ENCODE measurements at regions not wholly inside any gene's neighbourhood (a gene's known extent, or its start where the extent isn't known, plus 50 kb on each side); places are given as distances from the start of the nearest gene placed in this dataset.

DNA sequence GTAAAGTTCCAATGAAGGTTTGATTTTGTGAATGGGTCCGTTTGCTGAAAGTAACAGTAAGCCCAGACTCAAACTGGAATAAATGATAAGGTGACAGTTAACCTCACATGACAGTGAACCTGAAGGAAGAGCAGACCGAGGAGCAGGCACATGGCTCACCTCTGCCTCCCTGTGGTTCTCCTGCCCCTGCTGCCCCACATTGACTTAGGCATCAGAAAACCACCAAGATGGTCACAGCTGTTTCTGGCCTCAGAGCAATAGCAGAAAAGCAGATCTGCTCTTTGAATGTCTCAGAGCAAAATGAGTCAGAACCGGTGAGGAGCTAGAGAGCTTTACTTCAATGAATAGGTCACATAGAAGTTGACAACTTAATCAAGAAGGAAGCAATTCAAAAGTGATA lies 487.6 kb downstream of the METTL4 start:
- Histone ChIP-seq H3K9ac (ENCODE audit: low read length in 3 of 3) (no peak overlapping the region), H3K27me3 (ENCODE audit: control insufficient read depth, insufficient read depth, low read length) (no peaks in the 10 kb centered on the region), H3K9me3 (ENCODE audit: control insufficient read depth in 2 of 3, insufficient read depth in 1 of 3, low read length in 3 of 3) (no peaks in the 10 kb centered on the region), H3K4me3 (ENCODE audit: low read length in 3 of 3) (no peak overlapping the region), H3K4me1 (ENCODE audit: control insufficient read depth in 2 of 3, insufficient read depth in 2 of 3, low read depth in 1 of 3, low read length in 3 of 3) (no peaks in the 10 kb centered on the region), H3K27ac (ENCODE audit: low read depth in 2 of 2, low read length in 2 of 2) (no peak overlapping the region), H3K36me3 (ENCODE audit: control insufficient read depth in 2 of 3, insufficient read depth in 3 of 3, low read length in 3 of 3) (no peaks in the 10 kb centered on the region)
- intact Hi-C loops (cut with DNase I): no loop called here
- DNase-seq: no peak
- FAIRE-seq: no peak
- TF ChIP-seq, protein P1, sequence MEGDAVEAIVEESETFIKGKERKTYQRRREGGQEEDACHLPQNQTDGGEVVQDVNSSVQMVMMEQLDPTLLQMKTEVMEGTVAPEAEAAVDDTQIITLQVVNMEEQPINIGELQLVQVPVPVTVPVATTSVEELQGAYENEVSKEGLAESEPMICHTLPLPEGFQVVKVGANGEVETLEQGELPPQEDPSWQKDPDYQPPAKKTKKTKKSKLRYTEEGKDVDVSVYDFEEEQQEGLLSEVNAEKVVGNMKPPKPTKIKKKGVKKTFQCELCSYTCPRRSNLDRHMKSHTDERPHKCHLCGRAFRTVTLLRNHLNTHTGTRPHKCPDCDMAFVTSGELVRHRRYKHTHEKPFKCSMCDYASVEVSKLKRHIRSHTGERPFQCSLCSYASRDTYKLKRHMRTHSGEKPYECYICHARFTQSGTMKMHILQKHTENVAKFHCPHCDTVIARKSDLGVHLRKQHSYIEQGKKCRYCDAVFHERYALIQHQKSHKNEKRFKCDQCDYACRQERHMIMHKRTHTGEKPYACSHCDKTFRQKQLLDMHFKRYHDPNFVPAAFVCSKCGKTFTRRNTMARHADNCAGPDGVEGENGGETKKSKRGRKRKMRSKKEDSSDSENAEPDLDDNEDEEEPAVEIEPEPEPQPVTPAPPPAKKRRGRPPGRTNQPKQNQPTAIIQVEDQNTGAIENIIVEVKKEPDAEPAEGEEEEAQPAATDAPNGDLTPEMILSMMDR (IDR thresholded peaks at IDR 0.05; ENCODE audit: borderline replicate concordance, extremely low read depth, insufficient read depth): peak; percentile 38

DNA sequence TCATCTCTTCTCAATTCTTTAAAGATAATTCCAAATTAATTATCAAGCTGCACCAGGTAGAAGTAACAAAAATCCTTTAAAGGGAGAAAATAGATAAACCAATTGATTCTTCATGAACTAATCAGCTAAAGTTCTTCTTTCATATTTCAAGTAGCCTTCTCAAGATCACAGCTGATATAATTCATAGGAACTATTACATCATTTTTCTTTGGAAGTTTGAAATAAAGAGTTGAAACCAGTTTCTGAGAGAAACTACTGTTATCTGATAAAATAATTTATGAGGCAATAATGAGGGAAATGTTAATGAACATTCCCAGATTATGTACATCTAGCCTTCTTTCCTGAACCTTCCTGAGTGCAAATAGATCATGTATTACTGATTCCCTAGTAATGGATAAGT lies 484.9 kb downstream of the METTL4 start:
- no peak overlapping the region for H3K9ac ChIP-seq (ENCODE audit: low read length in 3 of 3)
- intact Hi-C loops (cut with DNase I): no loop called here
- no peaks in the 10 kb centered on the region for H3K4me1 ChIP-seq (ENCODE audit: control insufficient read depth in 2 of 3, insufficient read depth in 2 of 3, low read depth in 1 of 3, low read length in 3 of 3)
- no peaks in the 10 kb centered on the region for H3K9me3 ChIP-seq (ENCODE audit: control insufficient read depth in 2 of 3, insufficient read depth in 1 of 3, low read length in 3 of 3)
- no peaks in the 10 kb centered on the region for H3K36me3 ChIP-seq (ENCODE audit: control insufficient read depth in 2 of 3, insufficient read depth in 3 of 3, low read length in 3 of 3)
- H3K27ac ChIP-seq (ENCODE audit: low read depth in 2 of 2, low read length in 2 of 2): no peak overlapping the region
- no peak overlapping the region for H3K4me3 ChIP-seq (ENCODE audit: low read length in 3 of 3)
- DNase-seq (no peak), FAIRE-seq (no peak)
- TF ChIP-seq, protein P1 (IDR thresholded peaks at IDR 0.05; ENCODE audit: borderline replicate concordance, extremely low read depth, insufficient read depth): no peak
- H3K27me3 ChIP-seq (ENCODE audit: control insufficient read depth, insufficient read depth, low read length): no peaks in the 10 kb centered on the region

DNA sequence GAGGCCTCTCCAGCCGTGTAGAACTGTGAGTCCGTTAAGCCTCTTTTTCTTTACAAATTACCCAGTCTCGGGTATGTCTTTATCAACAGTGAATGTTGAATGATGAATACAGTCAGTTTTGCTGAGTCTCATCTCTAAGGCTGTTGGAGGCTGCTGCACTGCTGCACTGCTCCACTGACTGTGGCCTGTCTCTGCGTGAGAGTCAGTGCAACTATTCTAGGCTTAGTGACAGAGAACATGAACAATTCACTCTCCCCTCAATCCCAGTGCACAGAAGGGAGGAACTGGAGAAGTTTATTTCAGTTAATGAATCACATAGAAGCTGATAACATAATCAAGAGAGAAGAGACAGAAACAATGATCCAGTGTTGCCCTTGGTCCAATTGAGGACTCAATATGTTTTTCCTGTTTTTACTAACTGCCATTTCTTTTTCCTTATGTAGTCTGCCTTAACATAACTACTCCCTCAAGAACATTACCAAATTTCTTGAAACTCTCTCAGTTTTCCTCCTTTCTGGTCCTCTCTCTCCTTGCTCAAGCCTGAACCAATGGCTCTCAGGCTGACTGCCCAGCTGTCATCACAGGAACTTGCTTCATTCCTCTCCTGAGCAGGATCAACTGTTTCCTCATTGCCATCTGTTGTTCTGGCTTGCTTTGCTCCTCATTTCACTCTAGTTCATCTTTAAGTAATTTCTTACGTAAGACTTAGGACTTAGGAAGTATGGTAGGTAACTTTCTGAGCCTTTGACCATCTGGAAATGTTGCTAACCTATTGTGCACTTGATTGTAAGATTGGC lies 483.2 kb downstream of the METTL4 start:
- FAIRE-seq (no peak), DNase-seq (peak in 1 of 5 donors; percentile 19)
- Histone ChIP-seq H3K4me1 (ENCODE audit: control insufficient read depth in 2 of 3, insufficient read depth in 2 of 3, low read depth in 1 of 3, low read length in 3 of 3) (no peaks in the 10 kb centered on the region), H3K9me3 (ENCODE audit: control insufficient read depth in 2 of 3, insufficient read depth in 1 of 3, low read length in 3 of 3) (no peaks in the 10 kb centered on the region), H3K9ac (ENCODE audit: low read length in 3 of 3) (no peak overlapping the region), H3K36me3 (ENCODE audit: control insufficient read depth in 2 of 3, insufficient read depth in 3 of 3, low read length in 3 of 3) (no peaks in the 10 kb centered on the region), H3K4me3 (ENCODE audit: low read length in 3 of 3) (no peak overlapping the region), H3K27ac (ENCODE audit: low read depth in 2 of 2, low read length in 2 of 2) (no peak overlapping the region), H3K27me3 (ENCODE audit: control insufficient read depth, insufficient read depth, low read length) (no peaks in the 10 kb centered on the region)
- intact Hi-C loops (cut with DNase I): no loop called here
- TF ChIP-seq, protein P1 (IDR thresholded peaks at IDR 0.05; ENCODE audit: borderline replicate concordance, extremely low read depth, insufficient read depth): no peak

Measured in kidney (tissue), 13 donors.